ENCODE measurements at regions not wholly inside any gene's neighbourhood (a gene's known extent, or its start where the extent isn't known, plus 50 kb on each side); places are given as distances from the start of the nearest gene placed in this dataset.

- Histone ChIP-seq H3K4me1 (peaks cover 0 to 41% (median 17%) of the 10 kb centered on the region in 9 donors), H3K9me3 (peaks cover 0 to 24% (median 0%) of the 10 kb centered on the region in 11 donors), H3K27ac (peak overlapping the region; percentile 66 to 92 (median 86)), H3K4me3 (peak overlapping the region in 9 of 10 donors; percentile 12 to 63 (median 49)), H3K36me3 (peaks cover 0 to 7% (median 0%) of the 10 kb centered on the region in 9 donors), H3K27me3 (no peaks in the 10 kb centered on the region)
- peak; percentile 63 to 91 (median 86) for ATAC-seq
- DNase-seq = peak; percentile 68 to 85
- no peak for TF ChIP-seq CTCF (IDR thresholded peaks at IDR 0.05)
- intact Hi-C loops (cut with DNase I) = loop anchor here in 7 of 10 donors (2.0 to 10.0 kb wide), 10 partner anchors 50 to 118 kb away; no protein-coding TSS in a partner anchor
- WGBS, 2 donors = 9 to 10% methylated on average over 6 of the region's 6 CpGs
These were observed 805.3 kb downstream of the USP25 start for GRCh38 chr21:16535102-16535422.

GRCh38 chr21:16535626-16536025, 805.8 kb downstream of the USP25 start:
- no peak for TF ChIP-seq CTCF (IDR thresholded peaks at IDR 0.05)
- intact Hi-C loops (cut with DNase I) = loop anchor here in 7 of 10 donors (2.0 to 10.0 kb wide), 10 partner anchors 49 to 118 kb away; no protein-coding TSS in a partner anchor
- peak overlapping the region; percentile 66 to 92 (median 86) for H3K27ac ChIP-seq
- H3K4me3 ChIP-seq = peak overlapping the region in 9 of 10 donors; percentile 12 to 63 (median 49)
- ATAC-seq (no peak), DNase-seq (no peak)
- H3K27me3 ChIP-seq = no peaks in the 10 kb centered on the region
- peaks cover 0 to 41% (median 17%) of the 10 kb centered on the region in 9 donors for H3K4me1 ChIP-seq
- H3K9me3 ChIP-seq = peaks cover 0 to 18% (median 0%) of the 10 kb centered on the region in 11 donors
- 29 to 45% methylated on average over 1 of the region's 1 CpG for WGBS, 2 donors
- H3K36me3 ChIP-seq = peaks cover 0 to 11% (median 0%) of the 10 kb centered on the region in 9 donors

GRCh38 chr21:16536140-16536539, 806.4 kb downstream of the USP25 start:
- Histone ChIP-seq H3K27me3 (no peaks in the 10 kb centered on the region), H3K36me3 (peaks cover 0 to 11% (median 0%) of the 10 kb centered on the region in 9 donors), H3K27ac (peak overlapping the region; percentile 12 to 92 (median 86)), H3K4me1 (peaks cover 0 to 44% (median 17%) of the 10 kb centered on the region in 9 donors), H3K9me3 (peaks cover 0 to 13% (median 0%) of the 10 kb centered on the region in 11 donors), H3K4me3 (peak overlapping the region in 9 of 10 donors; percentile 12 to 63 (median 49))
- intact Hi-C loops (cut with DNase I) = loop anchor here in 6 of 10 donors (5.0 to 10.0 kb wide), 7 partner anchors 49 to 119 kb away; no protein-coding TSS in a partner anchor
- DNase-seq = no peak
- no peak for TF ChIP-seq CTCF (IDR thresholded peaks at IDR 0.05)
- ATAC-seq = no peak

GRCh38 chr21:16536643-16537434, 807.1 kb downstream of the USP25 start:
- peak overlapping the region; percentile 12 to 92 (median 86) for H3K27ac ChIP-seq
- peaks cover 0 to 48% (median 17%) of the 10 kb centered on the region in 9 donors for H3K4me1 ChIP-seq
- DNase-seq (no peak), ATAC-seq (peak in 1 of 8 donors; percentile 3)
- H3K9me3 ChIP-seq = peaks cover 0 to 6% (median 0%) of the 10 kb centered on the region in 11 donors
- peak overlapping the region; percentile 11 to 63 (median 48) for H3K4me3 ChIP-seq
- TF ChIP-seq CTCF (IDR thresholded peaks at IDR 0.05) = no peak
- H3K27me3 ChIP-seq = no peaks in the 10 kb centered on the region
- peaks cover 0 to 11% (median 0%) of the 10 kb centered on the region in 9 donors for H3K36me3 ChIP-seq
- WGBS, 2 donors = 21% methylated on average over 12 of the region's 12 CpGs
- intact Hi-C loops (cut with DNase I) = loop anchor here in 6 of 10 donors (5.0 to 10.0 kb wide), 7 partner anchors 48 to 120 kb away; no protein-coding TSS in a partner anchor
